ENCODE measurements at regions not wholly inside any gene's neighbourhood (a gene's known extent, or its start where the extent isn't known, plus 50 kb on each side); places are given as distances from the start of the nearest gene placed in this dataset.

DNA sequence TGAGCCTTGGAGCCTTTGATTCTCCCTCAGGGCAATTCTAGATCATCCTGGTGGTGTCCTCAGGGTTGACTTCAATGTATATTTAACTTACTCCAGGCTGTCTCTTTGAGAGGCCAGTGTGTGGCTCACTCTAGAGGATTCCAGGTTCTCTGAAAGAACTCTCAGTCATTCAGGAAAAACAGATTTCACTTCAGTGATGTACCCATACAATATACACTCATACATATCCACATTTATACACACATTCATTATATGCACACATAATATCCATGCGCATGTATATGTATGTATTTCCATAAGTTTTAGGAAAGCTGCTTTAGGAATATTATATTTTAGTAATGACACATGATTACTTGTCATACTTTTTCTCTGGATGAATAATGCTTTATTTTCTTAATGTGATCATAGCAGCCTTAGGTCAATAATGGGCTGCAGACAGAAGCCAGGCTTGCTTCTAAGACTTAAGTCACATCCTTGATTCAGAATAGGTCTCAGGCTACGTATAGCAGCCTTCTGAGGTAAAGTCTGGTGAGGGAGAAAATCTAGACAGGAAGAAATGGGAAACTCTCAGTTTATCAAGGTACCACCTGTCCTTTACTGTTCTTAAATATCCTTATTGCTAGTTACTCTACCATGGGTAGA lies 397.0 kb downstream of the GPAT3 start:
- TF ChIP-seq, protein P1, sequence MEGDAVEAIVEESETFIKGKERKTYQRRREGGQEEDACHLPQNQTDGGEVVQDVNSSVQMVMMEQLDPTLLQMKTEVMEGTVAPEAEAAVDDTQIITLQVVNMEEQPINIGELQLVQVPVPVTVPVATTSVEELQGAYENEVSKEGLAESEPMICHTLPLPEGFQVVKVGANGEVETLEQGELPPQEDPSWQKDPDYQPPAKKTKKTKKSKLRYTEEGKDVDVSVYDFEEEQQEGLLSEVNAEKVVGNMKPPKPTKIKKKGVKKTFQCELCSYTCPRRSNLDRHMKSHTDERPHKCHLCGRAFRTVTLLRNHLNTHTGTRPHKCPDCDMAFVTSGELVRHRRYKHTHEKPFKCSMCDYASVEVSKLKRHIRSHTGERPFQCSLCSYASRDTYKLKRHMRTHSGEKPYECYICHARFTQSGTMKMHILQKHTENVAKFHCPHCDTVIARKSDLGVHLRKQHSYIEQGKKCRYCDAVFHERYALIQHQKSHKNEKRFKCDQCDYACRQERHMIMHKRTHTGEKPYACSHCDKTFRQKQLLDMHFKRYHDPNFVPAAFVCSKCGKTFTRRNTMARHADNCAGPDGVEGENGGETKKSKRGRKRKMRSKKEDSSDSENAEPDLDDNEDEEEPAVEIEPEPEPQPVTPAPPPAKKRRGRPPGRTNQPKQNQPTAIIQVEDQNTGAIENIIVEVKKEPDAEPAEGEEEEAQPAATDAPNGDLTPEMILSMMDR (IDR thresholded peaks at IDR 0.05): no peak
- TF ChIP-seq POLR2A (IDR thresholded peaks at IDR 0.05) (no peak), EP300 (IDR thresholded peaks at IDR 0.05) (no peak)

Measured in tibial nerve (tissue), 4 donors.